H54 (cell line): ENCODE measurements at regions not wholly inside any gene's neighbourhood (a gene's known extent, or its start where the extent isn't known, plus 50 kb on each side); places are given as distances from the start of the nearest gene placed in this dataset.

Experiments used
- DNase-seq: peaks from one replicate; pipeline ENCODE4 v3.0.0; 2011; ENCODE audit warnings: low spot score, mixed read lengths; ENCODE audit not compliant: insufficient read length
- FAIRE-seq: peaks from 3 replicates; lab custom pipeline; 2011; peaks lifted over from hg19 to GRCh38; lab: Jason Lieb, UNC
- POLR2A ChIP-seq: IDR thresholded peaks from 2 replicates; pipeline ENCODE4 v1.6.1; 2011; ENCODE audit warnings: low read depth, mild to moderate bottlenecking, low read length

- TF ChIP-seq POLR2A: no peak
- no peak for DNase-seq
- FAIRE-seq: no peak
These were observed 217.0 kb upstream of the C2CD4B start for GRCh38 chr15:62382046-62382445.

- peak; percentile 88 for TF ChIP-seq POLR2A
- DNase-seq (peak; percentile 63), FAIRE-seq (no peak)
These were observed 225.1 kb upstream of the C2CD4B start, which contains the start of gene TLN2 for GRCh38 chr15:62389885-62390790. TSS of gene TLN2 (plus strand) at chr15:62390550.

GRCh38 chr15:62390791-62391640 lies 225.9 kb upstream of the C2CD4B start:
- FAIRE-seq (no peak), DNase-seq (no peak)
- TF ChIP-seq POLR2A: no peak

GRCh38 chr15:62391641-62392262 lies 226.7 kb upstream of the C2CD4B start:
- 0 out of 2 replicates have a peak, but pooled peaks have one; percentile 7 for TF ChIP-seq POLR2A
- FAIRE-seq (no peak), DNase-seq (no peak)

GRCh38 chr15:62392376-62392775 lies 227.3 kb upstream of the C2CD4B start:
- TF ChIP-seq POLR2A: no peak
- FAIRE-seq (no peak), DNase-seq (no peak)

- DNase-seq: no peak
- TF ChIP-seq POLR2A: no peak
- no peak for FAIRE-seq
These were observed 228.1 kb upstream of the C2CD4B start for GRCh38 chr15:62393196-62393595.

GRCh38 chr15:62394079-62394478 lies 229.0 kb upstream of the C2CD4B start:
- no peak for TF ChIP-seq POLR2A
- DNase-seq (no peak), FAIRE-seq (no peak)

- TF ChIP-seq POLR2A: no peak
- DNase-seq (no peak), FAIRE-seq (no peak)
These were observed 235.7 kb upstream of the C2CD4B start for GRCh38 chr15:62400778-62401177.

- no peak for FAIRE-seq
- TF ChIP-seq POLR2A: no peak
These were observed 237.6 kb upstream of the C2CD4B start for GRCh38 chr15:62402687-62403086.

GRCh38 chr15:62403164-62403809 lies 238.2 kb upstream of the C2CD4B start:
- FAIRE-seq (no peak), DNase-seq (peak; percentile 51)

More at GRCh38 chr15:62402687-62403086, 237.6 kb upstream of the C2CD4B start:
- DNase-seq: no peak

GRCh38 chr15:62404194-62404985 lies 239.3 kb upstream of the C2CD4B start:
- FAIRE-seq (no peak), DNase-seq (no peak)
- TF ChIP-seq POLR2A: no peak

More at GRCh38 chr15:62403164-62403809, 238.2 kb upstream of the C2CD4B start:
- no peak for TF ChIP-seq POLR2A

- no peak for DNase-seq
- TF ChIP-seq POLR2A: no peak
- FAIRE-seq: no peak
These were observed 241.3 kb upstream of the C2CD4B start for GRCh38 chr15:62406305-62406891.

GRCh38 chr15:62407216-62407615 lies 242.1 kb upstream of the C2CD4B start:
- DNase-seq: no peak
- TF ChIP-seq POLR2A: no peak
- FAIRE-seq: no peak
